G401 (cell line): ENCODE measurements at regions not wholly inside any gene's neighbourhood (a gene's known extent, or its start where the extent isn't known, plus 50 kb on each side); places are given as distances from the start of the nearest gene placed in this dataset.
A peak's percentile ranks its signal among the peaks of the same experiment; 100 is the strongest.
"Not testable (repeated sequence)": the region's sequence is repeated elsewhere in the genome, so short reads cannot be mapped to it uniquely, and the experiment has no call there.

Experiments
- DNase-seq: peaks from one replicate; pipeline ENCODE4 v3.0.0-alpha.2; 2015; ENCODE audit warnings: low spot score
- in situ Hi-C: cut with HindIII; loops from 2 replicates; pipeline ENCODE4 v1.10.0; 2016; ENCODE audit warnings: low sequenced_read_pairs, mixed read lengths

DNA sequence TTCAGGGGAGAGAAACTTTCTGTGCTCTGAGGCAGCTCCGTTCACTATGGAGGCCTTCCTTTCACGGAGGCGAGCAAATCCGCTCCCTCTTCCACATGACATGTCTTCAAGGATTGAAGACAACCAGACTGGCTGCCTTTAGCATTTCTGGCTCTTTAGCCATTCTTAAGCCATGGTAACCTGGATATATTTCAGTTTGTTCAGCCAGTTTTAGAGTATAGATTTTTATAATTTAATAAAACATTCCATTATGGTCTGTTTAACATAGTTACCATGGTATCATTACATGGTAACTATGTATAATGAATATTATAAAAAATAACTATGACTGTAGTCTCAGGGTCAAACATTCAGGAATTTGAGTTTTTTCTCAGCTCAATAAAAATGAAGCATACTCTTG, 54.2 kb upstream of the NFIA start:
- in situ Hi-C loops, result no loop called here

GRCh38 chr1:61018068-61018467, 64.3 kb upstream of the NFIA start:
- DNase-seq, in situ Hi-C loops: not testable (repeated sequence)

More for the DNA sequence above, 54.2 kb upstream of the NFIA start:
- no peak for DNase-seq

DNA sequence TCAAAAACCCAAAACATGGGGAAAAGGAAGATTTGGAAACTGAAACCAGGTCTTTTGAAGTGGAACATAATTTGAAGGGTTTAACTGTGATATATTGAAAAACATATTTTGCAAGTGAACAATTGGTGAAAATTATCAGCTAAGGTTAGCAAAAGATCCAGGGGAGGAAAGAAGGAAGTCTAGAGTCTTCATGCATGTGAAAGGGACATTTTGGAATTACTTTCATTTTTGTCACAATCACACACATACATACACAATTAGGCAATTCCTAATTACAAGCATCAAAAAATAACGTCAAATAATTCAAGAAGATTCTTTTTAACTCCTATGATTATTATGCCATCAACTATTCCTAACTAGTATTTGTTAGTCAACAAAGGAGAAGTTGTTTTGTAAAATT, 64.7 kb upstream of the NFIA start:
- no peak for DNase-seq
- in situ Hi-C loops, result no loop called here

DNA sequence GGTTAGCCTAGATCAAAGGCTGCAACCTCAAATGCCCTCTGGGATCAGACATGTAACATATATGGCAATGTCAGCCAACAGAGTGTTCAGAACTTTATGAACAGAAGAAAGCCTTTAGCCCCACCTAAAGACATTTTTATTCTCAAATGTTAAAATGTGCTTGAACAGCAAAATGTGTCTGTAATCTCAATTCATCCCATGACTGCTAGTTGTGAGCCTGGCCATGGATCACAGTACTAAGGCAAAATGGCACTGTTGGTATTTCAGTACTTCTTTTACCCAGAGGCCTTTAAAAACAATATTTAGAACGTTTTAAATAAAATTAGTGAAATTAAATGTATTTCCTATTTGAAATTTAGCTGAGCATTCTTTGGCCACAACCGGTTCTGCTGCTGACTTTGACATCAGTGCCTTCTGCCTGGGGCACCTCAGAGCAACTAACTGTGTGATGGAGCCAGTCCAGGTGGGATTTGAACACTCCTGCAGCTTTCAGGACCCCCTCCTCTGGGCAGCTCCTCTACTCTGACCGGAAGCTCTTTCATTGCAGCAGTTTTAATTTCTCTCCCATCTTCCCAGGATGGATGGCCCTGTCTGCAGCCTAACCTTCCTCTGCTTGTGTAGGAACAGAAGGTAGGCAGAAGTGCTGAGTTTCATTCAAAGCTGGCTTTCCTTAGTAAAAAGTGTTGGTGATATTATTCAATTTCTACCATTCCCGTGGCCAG, 68.3 kb upstream of the NFIA start:
- in situ Hi-C loops, result no loop called here
- DNase-seq, result no peak

DNA sequence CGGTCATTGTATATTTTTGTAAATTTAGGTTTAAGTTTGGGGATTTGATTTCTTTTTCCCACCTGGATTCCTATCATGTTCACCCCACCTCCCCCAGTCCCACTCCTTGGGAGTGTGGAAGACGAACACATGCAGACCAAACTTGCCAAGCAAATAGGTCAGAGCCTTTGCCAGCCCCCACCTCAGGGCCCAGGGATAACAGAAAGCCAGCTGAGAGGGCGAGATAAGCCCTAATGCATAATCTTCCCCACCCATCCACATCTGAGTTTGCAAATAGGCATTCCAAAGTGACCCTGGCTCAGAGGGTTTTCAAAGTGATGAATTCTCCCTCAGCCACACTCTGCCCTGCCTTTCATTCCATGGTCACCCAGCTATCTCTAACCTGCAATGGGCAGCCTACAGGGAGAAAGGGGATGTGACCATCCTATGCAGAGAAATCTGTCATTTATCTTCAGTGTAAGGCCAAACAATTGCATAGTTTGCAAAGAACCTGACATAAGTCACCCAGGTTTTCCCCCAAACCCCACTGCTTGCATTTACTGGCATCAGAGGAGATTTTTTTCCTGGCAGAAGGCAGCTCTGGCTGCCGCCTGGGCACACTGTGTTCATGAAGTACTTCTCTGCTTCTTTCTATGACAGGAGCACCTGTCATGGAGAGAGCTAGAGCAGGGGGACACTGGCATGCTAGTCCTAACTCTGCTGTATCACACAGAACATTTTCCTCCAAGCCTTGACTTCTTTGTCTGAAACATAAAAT, 69.0 kb upstream of the NFIA start:
- in situ Hi-C loops, result no loop called here
- DNase-seq, result peak; percentile 31

- DNase-seq, result no peak
- in situ Hi-C loops, result no loop called here
Measured at GRCh38 chr1:61012341-61012761, 70.0 kb upstream of the NFIA start.

DNA sequence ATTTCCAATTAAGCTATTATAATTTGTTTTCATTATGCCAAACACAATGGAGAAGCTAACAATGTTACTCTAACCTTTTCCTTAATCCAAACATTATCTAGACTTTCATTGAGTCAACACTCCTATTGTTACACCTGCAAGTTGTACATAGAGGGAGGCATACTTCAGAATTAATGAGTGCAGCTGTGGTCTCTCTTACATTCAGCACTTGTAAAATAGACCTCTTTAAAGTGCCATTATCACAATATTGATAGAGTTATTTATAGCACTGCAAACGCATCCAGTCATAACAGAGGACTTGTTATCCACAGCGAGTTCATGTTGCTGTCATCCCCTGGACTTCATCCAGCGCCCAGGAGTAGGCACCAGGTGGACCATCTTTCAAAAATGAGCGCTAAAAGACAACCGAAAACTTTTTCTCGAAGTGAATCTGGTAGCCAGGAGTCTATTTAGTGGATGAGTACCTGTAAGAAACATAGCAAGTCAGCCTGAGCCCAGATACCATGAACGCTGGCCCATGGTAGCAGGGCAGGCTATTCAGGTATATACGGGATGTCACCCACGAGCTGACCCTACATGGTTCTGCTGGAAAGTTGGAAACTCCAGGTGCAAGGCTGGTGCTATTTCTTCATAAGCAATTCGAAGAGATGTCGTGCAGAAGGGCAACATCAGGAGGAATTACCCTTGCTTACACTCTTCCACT, 70.6 kb upstream of the NFIA start:
- in situ Hi-C loops, result no loop called here

GRCh38 chr1:61007534-61008364, 74.6 kb upstream of the NFIA start:
- no peak for DNase-seq
- in situ Hi-C loops, result no loop called here

More for the DNA sequence above, 70.6 kb upstream of the NFIA start:
- DNase-seq, result no peak

GRCh38 chr1:61005614-61006580, 76.5 kb upstream of the NFIA start:
- DNase-seq, result peak; percentile 11
- in situ Hi-C loops, result no loop called here

DNA sequence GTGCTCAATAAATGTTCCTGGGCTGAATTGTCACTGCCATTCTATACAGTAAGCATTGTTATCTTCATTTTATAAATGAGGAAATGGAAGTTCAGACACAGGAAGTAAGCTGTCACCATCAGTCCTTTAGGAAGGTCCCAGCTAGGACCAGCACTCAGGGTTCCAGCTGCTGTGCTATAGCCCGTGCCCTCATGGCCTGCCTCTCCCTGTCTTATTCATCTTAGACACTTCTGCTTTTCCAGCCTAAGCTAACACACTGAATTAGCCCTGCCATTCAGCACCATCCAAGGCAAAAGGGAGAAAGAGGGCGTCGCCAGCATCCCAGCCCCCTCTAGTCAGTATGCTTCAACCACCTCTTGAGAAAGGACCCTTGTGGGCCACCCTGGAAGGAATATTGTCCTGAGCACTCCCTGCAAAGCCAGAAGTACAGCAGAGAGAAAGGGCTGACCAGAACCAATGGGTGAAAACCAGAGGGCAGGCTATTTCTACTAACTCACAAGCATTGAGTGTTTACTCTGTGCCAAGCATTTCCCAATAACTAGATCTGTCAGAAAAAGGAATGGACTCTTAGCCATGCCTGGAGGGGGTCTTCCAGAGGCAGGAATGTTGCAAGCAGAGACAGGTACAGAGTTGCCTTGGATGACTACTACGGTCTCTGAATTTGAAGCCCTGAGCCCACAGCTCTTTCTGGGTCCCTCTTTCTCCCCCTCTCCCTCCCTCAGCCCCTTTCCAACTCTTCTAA, 77.9 kb upstream of the NFIA start:
- no peak for DNase-seq
- in situ Hi-C loops, result no loop called here

DNA sequence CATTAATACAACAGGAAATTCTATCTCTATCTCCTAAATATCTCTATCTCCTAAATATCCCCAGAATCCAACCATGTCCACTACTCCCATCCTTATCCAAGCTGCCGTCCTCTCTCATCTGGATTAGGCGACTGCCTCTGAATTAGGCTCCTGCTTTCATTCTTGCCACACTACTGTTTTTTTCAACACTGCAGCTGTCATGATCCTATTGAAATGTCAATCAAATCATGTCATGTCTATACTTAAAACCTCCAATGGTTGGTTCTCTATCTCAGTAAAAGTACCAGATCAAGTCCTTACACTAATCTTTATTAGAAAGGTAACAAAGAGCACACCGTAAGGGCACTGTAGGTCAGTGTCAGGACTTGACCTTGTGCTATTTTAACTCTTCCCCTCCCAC, 82.0 kb upstream of the NFIA start:
- no peak for DNase-seq
- in situ Hi-C loops, result no loop called here

DNA sequence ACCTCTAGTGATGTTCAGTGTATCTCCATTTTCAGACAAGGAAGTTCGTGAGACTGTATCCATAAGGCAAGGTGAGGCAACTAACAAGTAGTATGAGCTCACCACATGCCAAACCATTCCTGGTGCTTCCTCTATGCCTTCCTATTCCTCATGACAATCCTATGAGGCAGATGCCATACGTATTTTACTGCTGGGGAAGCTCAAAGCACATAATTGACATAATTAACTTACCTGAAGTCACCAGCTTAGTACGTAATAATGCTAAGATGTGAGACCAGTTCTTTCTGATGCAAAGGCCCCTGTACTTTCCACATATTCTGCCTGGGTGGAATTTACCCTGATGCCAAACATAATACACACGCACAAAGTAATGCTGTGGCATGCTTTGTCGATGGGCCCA, 83.6 kb upstream of the NFIA start:
- in situ Hi-C loops, result no loop called here

GRCh38 chr1:60994828-60995492, 87.4 kb upstream of the NFIA start:
- in situ Hi-C loops, result no loop called here
- no peak for DNase-seq

More for the DNA sequence above, 83.6 kb upstream of the NFIA start:
- no peak for DNase-seq

DNA sequence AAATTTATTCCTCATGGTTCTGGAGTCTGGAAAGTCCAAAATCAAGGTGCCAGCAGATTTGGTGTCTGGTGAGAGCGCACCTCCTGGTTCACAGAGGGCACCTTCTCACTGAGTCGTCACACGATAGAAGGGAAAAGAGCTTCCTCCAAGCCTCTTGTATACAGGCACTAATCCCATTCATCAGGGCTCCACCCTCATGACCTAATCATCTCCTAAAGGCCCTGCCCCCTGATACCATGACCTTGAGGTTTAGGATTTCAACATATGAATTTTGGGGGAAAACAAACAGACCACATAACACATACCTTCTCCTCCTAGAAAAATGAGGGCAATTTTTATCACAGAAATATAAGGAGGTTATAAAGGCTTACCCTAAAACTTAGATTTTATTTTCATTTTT, 88.0 kb upstream of the NFIA start:
- in situ Hi-C loops, result no loop called here
- no peak for DNase-seq

- in situ Hi-C loops, result no loop called here
- no peak for DNase-seq
Measured at GRCh38 chr1:60992165-60992564, 90.2 kb upstream of the NFIA start.

- in situ Hi-C loops, result no loop called here
- no peak for DNase-seq
Measured at GRCh38 chr1:60990714-60991090, 91.7 kb upstream of the NFIA start.
